GM21390 (cell line): ENCODE measurements at regions not wholly inside any gene's neighbourhood (a gene's known extent, or its start where the extent isn't known, plus 50 kb on each side); places are given as distances from the start of the nearest gene placed in this dataset.

Source experiments
- ATAC-seq: cut with Tn5 transposase; IDR thresholded peaks from one replicate; pipeline ENCODE4 v1.9.1; 2021; ENCODE audit not compliant: unreplicated experiment

DNA sequence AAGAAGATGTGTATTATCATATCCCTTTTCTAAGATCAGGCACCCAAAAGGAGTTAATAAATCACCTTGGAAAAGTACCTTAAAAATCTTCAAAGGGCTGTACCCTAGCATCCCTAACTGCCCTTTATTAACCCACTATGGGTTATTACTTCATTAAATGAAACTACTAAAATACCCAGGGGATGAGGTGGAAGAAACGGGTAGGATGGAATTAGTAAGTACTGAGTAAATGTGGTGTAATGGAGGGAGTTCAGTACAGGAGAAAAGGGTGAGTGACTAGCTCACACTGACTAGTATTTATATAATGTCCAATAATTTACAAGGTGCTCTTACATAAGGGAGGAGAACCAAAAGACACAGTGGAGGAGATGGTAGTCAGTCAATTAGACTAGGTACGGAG, 51.0 kb upstream of the RASGEF1B start:
- ATAC-seq, result no peak

DNA sequence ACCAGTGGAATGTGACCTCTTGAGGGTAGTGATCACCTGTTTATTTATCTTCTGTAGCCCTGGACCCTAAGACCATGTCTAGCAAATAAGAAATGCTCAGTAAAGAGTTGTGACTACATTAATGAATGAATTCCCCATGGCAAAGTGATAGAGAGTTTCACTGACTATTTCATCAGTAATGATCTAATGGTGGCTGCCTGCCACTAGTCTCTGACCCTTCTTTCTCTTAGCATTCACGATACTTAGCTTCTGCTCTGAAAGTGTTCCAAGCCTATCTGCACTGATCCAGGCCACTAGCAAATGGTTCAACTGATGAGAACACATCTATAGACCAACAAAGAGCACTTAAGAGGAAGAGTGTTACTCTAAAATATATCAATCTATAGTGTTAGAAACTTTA, 50.0 kb upstream of the RASGEF1B start:
- no peak for ATAC-seq
